Stomach (tissue), 8 donors: ENCODE measurements at regions not wholly inside any gene's neighbourhood (a gene's known extent, or its start where the extent isn't known, plus 50 kb on each side); places are given as distances from the start of the nearest gene placed in this dataset.

ENCODE experiments used
- DNase-seq, 2 donors: peaks; one replicate each; pipeline versions ENCODE4 v3.0.0 to v3.0.0-alpha.2; 2013 to 2019
- H3K27ac ChIP-seq, 5 donors: fragments of 200-600 bp in 4 of 5; sonication (generic) in 4 of 5; one replicate each; pipeline ENCODE4 v1.5.1; 2013 to 2019; ENCODE audit warnings: mild to moderate bottlenecking in 1 of 5, moderate library complexity in 1 of 5
- H3K27me3 ChIP-seq, 3 donors: fragments of 200-600 bp; sonication (generic); one replicate each; pipeline ENCODE4 v1.5.1; 2017 to 2019; ENCODE audit warnings: mixed run types in 1 of 3
- H3K36me3 ChIP-seq, 4 donors: fragments of 200-600 bp; sonication (generic); 1 replicate in 3 of 4; 2 replicates in 1 of 4; pipeline ENCODE4 v1.5.1; 2016 to 2019
- H3K4me1 ChIP-seq, 4 donors: fragments of 200-600 bp; sonication (generic); one replicate each; pipeline ENCODE4 v1.5.1; 2016 to 2019
- H3K4me3 ChIP-seq, 4 donors: fragments of 200-600 bp; sonication (generic) in 3 of 4; one replicate each; pipeline ENCODE4 v1.5.1; 2016 to 2019; ENCODE audit warnings: mild to moderate bottlenecking in 1 of 4
- H3K9me3 ChIP-seq, 4 donors: fragments of 200-600 bp; sonication (generic); one replicate each; pipeline ENCODE4 v1.5.1; 2016 to 2019
- CTCF ChIP-seq, 7 experiments: fragments of 450-650 bp in 4 of 7; fragments of 200-600 bp in 3 of 7; sonication (generic) in 3 of 7; IDR thresholded peaks; one replicate each; pipeline ENCODE4 v1.5.1; 2016 to 2019; ENCODE audit warnings: antibody characterized with exemption in 7 of 7, control low read depth in 2 of 7, mild to moderate bottlenecking in 1 of 7
- EP300 ChIP-seq: sonication (generic); formaldehyde crosslinking; IDR thresholded peaks from one replicate; pipeline ENCODE4 v1.6.1; 2017; ENCODE audit warnings: antibody characterized with exemption
- POLR2A ChIP-seq, 4 donors: fragments of 450-650 bp; IDR thresholded peaks; one replicate each; pipeline ENCODE4 v1.6.1; 2016; ENCODE audit warnings: antibody characterized with exemption in 4 of 4, control low read depth in 2 of 4, mild to moderate bottlenecking in 1 of 4, moderate library complexity in 1 of 4
- POLR2AphosphoS5 ChIP-seq, 3 donors: sonication (generic); formaldehyde crosslinking; IDR thresholded peaks; one replicate each; pipeline ENCODE4 v1.6.1; 2016; ENCODE audit warnings: antibody characterized with exemption in 3 of 3
- WGBS, 5 donors: extraction: QIAGEN DNeasy Blood & Tissue Kit in 3 of 5; methylation state at CpG; one replicate each; pipeline versions ENCODE4 v1.1.5 to v1.1.7; 2013 to 2018; 5-methylcytosine and 5-hydroxymethylcytosine counted together
- intact Hi-C: fragments of 100-400 bp; cut with DNase I; formaldehyde crosslinking; loops from one replicate; pipeline ENCODE4 v1.15.1; 2023; ENCODE audit warnings: low total_unique reads
- donor health status: healthy with polysubstance abuse.
- donor health status: Bipolar disorder and iron deficiency.
- donor health status: healthy.

GRCh38 chr10:128892005-128892404 is 575.0 kb upstream of the MGMT start:
- Histone ChIP-seq H3K4me3 (no peak overlapping the region), H3K27me3 (peaks cover 0 to 3% (median 0%) of the 10 kb centered on the region in 3 donors), H3K4me1 (no peaks in the 10 kb centered on the region), H3K27ac (no peak overlapping the region), H3K9me3 (peaks cover 0 to 8% (median 2%) of the 10 kb centered on the region in 4 donors), H3K36me3 (no peaks in the 10 kb centered on the region)
- DNase-seq: no peak
- WGBS, 5 donors: 79 to 86% (median 84%) methylated on average over 4 of the region's 4 CpGs
- TF ChIP-seq POLR2A (IDR thresholded peaks at IDR 0.05) (no peak), EP300 (no peak), CTCF (IDR thresholded peaks at IDR 0.05) (no peak), POLR2AphosphoS5 (IDR thresholded peaks at IDR 0.05) (no peak)
- intact Hi-C loops: no loop called here

DNA sequence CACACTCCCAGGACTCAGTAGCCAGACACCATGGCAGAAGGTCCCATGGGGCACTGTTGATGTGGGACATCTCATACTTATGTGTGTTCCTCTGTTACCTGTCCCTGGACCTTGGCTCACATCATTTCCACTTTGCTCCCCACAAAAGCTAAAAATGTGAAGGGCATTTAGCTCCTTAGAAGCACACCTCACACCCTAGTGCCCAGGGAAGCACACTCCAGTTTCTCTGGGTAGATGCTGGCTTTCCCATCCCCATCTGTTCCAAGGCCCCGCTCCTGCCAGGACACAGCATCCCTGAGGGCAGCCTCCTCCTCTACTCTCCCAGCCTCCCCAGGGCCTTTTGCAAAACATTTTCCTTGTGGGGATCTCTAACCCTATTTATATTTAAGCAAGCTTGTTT is 572.4 kb upstream of the MGMT start:
- intact Hi-C loops: no loop called here
- H3K4me1 ChIP-seq: no peaks in the 10 kb centered on the region
- H3K9me3 ChIP-seq: no peaks in the 10 kb centered on the region
- DNase-seq: no peak
- H3K27me3 ChIP-seq: peaks cover 0 to 11% (median 0%) of the 10 kb centered on the region in 3 donors
- no peak overlapping the region for H3K4me3 ChIP-seq
- H3K36me3 ChIP-seq: no peaks in the 10 kb centered on the region
- H3K27ac ChIP-seq: no peak overlapping the region
- TF ChIP-seq CTCF (IDR thresholded peaks at IDR 0.05): no peak
- TF ChIP-seq POLR2A (IDR thresholded peaks at IDR 0.05): no peak
- TF ChIP-seq POLR2AphosphoS5 (IDR thresholded peaks at IDR 0.05): no peak
- no peak for TF ChIP-seq EP300
- 39 to 94% (median 91%) methylated on average over 1 of the region's 1 CpG for WGBS, 5 donors

DNA sequence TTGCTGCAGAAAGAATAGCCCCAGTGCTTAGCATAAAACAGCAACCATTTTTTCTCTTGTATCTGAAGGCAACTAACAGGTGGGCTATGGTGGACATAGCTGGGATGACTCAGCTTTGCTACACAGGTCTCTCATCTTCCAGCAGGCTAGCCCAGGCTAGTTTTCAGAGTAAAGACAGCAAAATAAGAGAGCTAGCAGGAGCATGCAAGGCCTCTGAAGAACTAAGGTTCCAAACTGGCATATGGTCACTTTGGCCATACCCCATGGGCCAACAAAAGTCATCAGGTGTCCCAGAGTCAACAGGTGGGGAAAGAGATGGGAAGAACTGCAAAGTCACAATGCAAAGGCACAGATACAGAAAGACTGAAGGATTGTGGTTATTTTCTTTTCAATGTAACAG is 571.6 kb upstream of the MGMT start:
- Histone ChIP-seq H3K27ac (no peak overlapping the region), H3K9me3 (no peaks in the 10 kb centered on the region), H3K36me3 (no peaks in the 10 kb centered on the region), H3K27me3 (peaks cover 0 to 18% (median 0%) of the 10 kb centered on the region in 3 donors), H3K4me1 (no peaks in the 10 kb centered on the region), H3K4me3 (no peak overlapping the region)
- DNase-seq: no peak
- intact Hi-C loops: no loop called here
- TF ChIP-seq POLR2A (IDR thresholded peaks at IDR 0.05): no peak
- TF ChIP-seq EP300: no peak
- no peak for TF ChIP-seq POLR2AphosphoS5 (IDR thresholded peaks at IDR 0.05)
- no peak for TF ChIP-seq CTCF (IDR thresholded peaks at IDR 0.05)

DNA sequence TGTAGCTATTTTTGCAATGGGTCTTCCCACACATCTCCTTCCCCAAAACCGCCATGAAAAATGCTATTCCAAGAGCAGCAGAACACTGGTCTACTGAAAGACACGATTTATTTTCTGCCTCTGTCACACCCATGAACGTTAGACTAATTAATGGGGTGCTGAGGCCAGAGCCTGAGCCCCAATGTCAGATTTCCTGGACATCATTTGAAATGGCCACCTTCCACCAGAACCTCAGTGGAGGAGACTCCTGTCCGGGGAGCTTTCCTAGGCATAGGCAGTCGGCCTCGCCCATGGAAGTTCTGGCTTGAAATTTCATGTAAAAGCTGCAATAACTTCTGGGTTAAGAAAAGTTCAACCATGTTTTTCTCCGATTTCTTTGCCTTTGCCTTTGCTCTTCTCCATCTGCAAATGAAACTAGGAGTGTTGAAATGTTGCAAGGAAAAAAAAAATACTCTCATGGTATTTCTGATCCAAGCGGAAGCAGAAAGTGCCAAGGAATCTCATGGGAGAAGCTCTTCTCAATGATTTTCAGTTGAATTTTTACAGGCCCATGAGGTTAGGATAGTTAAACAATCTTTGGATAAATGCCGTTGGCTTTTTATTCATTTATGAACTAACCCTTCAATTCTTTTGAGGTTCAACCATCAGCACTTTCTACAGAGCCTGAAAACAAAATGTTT is 570.8 kb upstream of the MGMT start:
- Histone ChIP-seq H3K4me3 (no peak overlapping the region), H3K9me3 (no peaks in the 10 kb centered on the region), H3K27me3 (peaks cover 0 to 20% (median 0%) of the 10 kb centered on the region in 3 donors), H3K27ac (no peak overlapping the region), H3K4me1 (no peaks in the 10 kb centered on the region), H3K36me3 (no peaks in the 10 kb centered on the region)
- WGBS, 5 donors: 66 to 77% (median 75%) methylated on average over 9 of the region's 9 CpGs
- intact Hi-C loops: no loop called here
- TF ChIP-seq CTCF (IDR thresholded peaks at IDR 0.05) (no peak), POLR2A (IDR thresholded peaks at IDR 0.05) (no peak), EP300 (no peak)
- peak in 1 of 2 donors; percentile 77 for DNase-seq
